ENCODE measurements at regions not wholly inside any gene's neighbourhood (a gene's known extent, or its start where the extent isn't known, plus 50 kb on each side); places are given as distances from the start of the nearest gene placed in this dataset.
A peak's percentile ranks its signal among the peaks of the same experiment; 100 is the strongest.

DNA sequence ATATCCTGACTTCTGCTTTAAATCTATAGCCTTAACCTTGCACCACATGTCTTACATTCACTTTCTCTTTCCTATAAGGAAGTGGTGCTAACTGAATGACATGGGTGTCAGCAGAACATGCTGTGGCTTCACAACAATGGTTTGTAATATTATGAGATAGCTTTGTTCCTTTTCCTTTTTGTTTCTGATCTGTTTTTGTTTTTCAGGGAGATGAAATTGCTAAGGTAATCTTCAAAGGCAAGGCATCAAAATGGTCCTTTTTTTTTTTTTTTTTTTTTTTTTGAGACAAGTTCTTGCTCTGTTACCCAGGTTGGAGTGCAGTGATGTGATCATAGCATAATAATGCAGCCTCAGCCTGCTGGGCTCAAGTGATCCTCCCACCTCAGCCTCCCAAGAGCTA lies 53.6 kb upstream of the RANBP6 start:
- Histone ChIP-seq H3K4me3 (ENCODE audit: low read length) (peak overlapping the region; percentile 19), H3K9me3 (ENCODE audit: control insufficient read depth in 1 of 2, insufficient read depth in 1 of 2, low read length in 2 of 2) (no peaks in the 10 kb centered on the region), H3K4me1 (ENCODE audit: insufficient read depth, low read length) (peaks cover 16% of the 10 kb centered on the region), H3K36me3 (ENCODE audit: insufficient read depth, low read length) (no peaks in the 10 kb centered on the region), H3K27me3 (ENCODE audit: control insufficient read depth in 1 of 2, insufficient read depth in 2 of 2, low read length in 2 of 2) (no peaks in the 10 kb centered on the region), H3K27ac (ENCODE audit: low read depth in 1 of 2, low read length in 2 of 2) (peak overlapping the region in 1 of 2 donors; percentile 61)
- DNase-seq = peak in 3 of 14 experiments; percentile 71 to 86 (median 72)
- intact Hi-C loops (cut with DNase I, micrococcal nuclease) = no loop called here
- Mint-ChIP-seq H3K4me3 (peak overlapping the region; percentile 9), H3K9me3 (no peaks in the 10 kb centered on the region), H3K27me3 (no peaks in the 10 kb centered on the region), H3K27ac (peak overlapping the region; percentile 67), H3K36me3 (ENCODE audit: low read depth) (no peaks in the 10 kb centered on the region), H3K4me1 (ENCODE audit: low read depth) (peaks cover 19% of the 10 kb centered on the region)
- peak; percentile 97 for ATAC-seq (ENCODE audit: poor library complexity)
- POLR2A ChIA-PET = interaction anchor here (0.8 to 2.3 kb wide), 6 partner anchors 11 to 689 kb away, joined by 3 to 11 read pairs (median 4); partner anchors contain the start of genes ERMP1, KDM4C and RANBP6
- CTCF ChIA-PET = interaction anchor here (0.7 to 2.5 kb wide), 3 partner anchors 14 to 1039 kb away, joined by 3 to 6 read pairs (median 5); no protein-coding TSS in a partner anchor
- TF ChIP-seq, protein P1, sequence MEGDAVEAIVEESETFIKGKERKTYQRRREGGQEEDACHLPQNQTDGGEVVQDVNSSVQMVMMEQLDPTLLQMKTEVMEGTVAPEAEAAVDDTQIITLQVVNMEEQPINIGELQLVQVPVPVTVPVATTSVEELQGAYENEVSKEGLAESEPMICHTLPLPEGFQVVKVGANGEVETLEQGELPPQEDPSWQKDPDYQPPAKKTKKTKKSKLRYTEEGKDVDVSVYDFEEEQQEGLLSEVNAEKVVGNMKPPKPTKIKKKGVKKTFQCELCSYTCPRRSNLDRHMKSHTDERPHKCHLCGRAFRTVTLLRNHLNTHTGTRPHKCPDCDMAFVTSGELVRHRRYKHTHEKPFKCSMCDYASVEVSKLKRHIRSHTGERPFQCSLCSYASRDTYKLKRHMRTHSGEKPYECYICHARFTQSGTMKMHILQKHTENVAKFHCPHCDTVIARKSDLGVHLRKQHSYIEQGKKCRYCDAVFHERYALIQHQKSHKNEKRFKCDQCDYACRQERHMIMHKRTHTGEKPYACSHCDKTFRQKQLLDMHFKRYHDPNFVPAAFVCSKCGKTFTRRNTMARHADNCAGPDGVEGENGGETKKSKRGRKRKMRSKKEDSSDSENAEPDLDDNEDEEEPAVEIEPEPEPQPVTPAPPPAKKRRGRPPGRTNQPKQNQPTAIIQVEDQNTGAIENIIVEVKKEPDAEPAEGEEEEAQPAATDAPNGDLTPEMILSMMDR (IDR thresholded peaks at IDR 0.05) = no peak

GRCh38 chr9:6067426-6067825 lies 52.0 kb upstream of the RANBP6 start:
- Histone ChIP-seq H3K4me1 (ENCODE audit: insufficient read depth, low read length) (peaks cover 26% of the 10 kb centered on the region), H3K4me3 (ENCODE audit: low read length) (no peak overlapping the region), H3K27ac (ENCODE audit: low read depth in 1 of 2, low read length in 2 of 2) (no peak overlapping the region), H3K9me3 (ENCODE audit: control insufficient read depth in 1 of 2, insufficient read depth in 1 of 2, low read length in 2 of 2) (peaks cover 0 to 8% of the 10 kb centered on the region in 2 experiments), H3K36me3 (ENCODE audit: insufficient read depth, low read length) (no peaks in the 10 kb centered on the region), H3K27me3 (ENCODE audit: control insufficient read depth in 1 of 2, insufficient read depth in 2 of 2, low read length in 2 of 2) (peaks cover 0 to 2% of the 10 kb centered on the region in 2 experiments)
- H3K9me3 Mint-ChIP-seq = no peaks in the 10 kb centered on the region
- TF ChIP-seq, protein P1 (IDR thresholded peaks at IDR 0.05) = no peak
- H3K4me1 Mint-ChIP-seq (ENCODE audit: low read depth) = peaks cover 26% of the 10 kb centered on the region
- intact Hi-C loops (cut with DNase I, micrococcal nuclease) = no loop called here
- no peaks in the 10 kb centered on the region for H3K27me3 Mint-ChIP-seq
- no peak overlapping the region for H3K4me3 Mint-ChIP-seq
- ATAC-seq (ENCODE audit: poor library complexity) (no peak), DNase-seq (no peak)
- POLR2A ChIA-PET = interaction anchor here (1.8 kb wide), 1 partner anchor 13 kb away, joined by 4 read pairs; no protein-coding TSS in a partner anchor
- CTCF ChIA-PET = interaction anchor here (2.5 kb wide), 1 partner anchor 13 kb away, joined by 6 read pairs; no protein-coding TSS in a partner anchor
- H3K36me3 Mint-ChIP-seq (ENCODE audit: low read depth) = no peaks in the 10 kb centered on the region
- no peak overlapping the region for H3K27ac Mint-ChIP-seq

Measured in CD4-positive, alpha-beta T cell (primary cell).